ENCODE measurements at regions not wholly inside any gene's neighbourhood (a gene's known extent, or its start where the extent isn't known, plus 50 kb on each side); places are given as distances from the start of the nearest gene placed in this dataset.
A peak's percentile ranks its signal among the peaks of the same experiment; 100 is the strongest.

- no peak for DNase-seq
These were observed 163.1 kb downstream of the DICER1 start for GRCh38 chr14:94994245-94994644.

GRCh38 chr14:94992046-94992445, 165.3 kb downstream of the DICER1 start:
- DNase-seq = no peak

DNA sequence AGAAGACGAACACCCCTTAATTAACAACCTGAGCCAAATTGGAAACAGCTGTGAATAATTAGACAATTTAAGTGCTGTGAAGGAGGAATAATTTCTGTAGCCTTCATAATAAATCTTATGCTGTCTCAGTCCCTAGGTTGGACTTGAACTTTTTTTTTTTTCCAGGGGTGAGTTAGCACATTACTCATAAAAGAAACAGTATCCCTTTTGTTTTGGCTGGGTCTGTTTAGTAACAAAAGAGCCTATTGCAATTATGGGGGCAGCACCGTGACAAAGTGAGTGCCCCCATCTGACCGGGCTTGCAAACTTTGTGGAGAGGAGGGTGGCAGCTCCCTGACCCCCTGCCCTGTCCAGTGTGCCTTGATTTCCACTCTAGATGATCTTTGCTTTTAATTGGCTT, 167.4 kb downstream of the DICER1 start:
- DNase-seq = no peak

- DNase-seq = no peak
These were observed 167.9 kb downstream of the DICER1 start for GRCh38 chr14:94989417-94989816.

- no peak for DNase-seq
These were observed 169.9 kb downstream of the DICER1 start for GRCh38 chr14:94987409-94987808.

- DNase-seq = no peak
These were observed 177.4 kb downstream of the DICER1 start for GRCh38 chr14:94979891-94980290.

GRCh38 chr14:94977016-94977415, 180.3 kb downstream of the DICER1 start:
- DNase-seq = no peak

GRCh38 chr14:94975366-94975765, 182.0 kb downstream of the DICER1 start:
- no peak for DNase-seq

DNA sequence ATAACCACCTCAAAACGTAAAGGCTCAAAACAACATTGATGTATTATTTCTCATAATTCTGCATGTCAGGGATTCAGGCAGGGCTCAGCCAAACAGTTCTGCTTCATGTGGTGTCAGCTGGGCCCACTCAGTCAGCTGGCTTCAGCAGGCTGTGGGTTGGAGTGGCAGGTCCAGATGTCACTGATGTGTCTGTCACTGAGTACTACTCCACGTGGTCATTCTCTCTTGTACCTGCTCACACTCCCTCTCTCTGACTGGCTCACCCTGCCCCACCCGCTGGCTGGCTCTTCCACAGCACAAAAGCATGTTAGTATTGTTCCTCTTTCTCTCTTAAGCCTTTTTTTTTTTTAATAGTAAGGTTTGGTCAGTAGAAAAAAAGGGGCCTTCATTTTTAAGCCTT, 182.4 kb downstream of the DICER1 start:
- no peak for DNase-seq

- DNase-seq = no peak
These were observed 182.9 kb downstream of the DICER1 start for GRCh38 chr14:94974422-94974821.

GRCh38 chr14:94971750-94972149, 185.6 kb downstream of the DICER1 start:
- peak; percentile 86 for DNase-seq

GRCh38 chr14:94970941-94971730, 186.2 kb downstream of the DICER1 start:
- DNase-seq = no peak

DNA sequence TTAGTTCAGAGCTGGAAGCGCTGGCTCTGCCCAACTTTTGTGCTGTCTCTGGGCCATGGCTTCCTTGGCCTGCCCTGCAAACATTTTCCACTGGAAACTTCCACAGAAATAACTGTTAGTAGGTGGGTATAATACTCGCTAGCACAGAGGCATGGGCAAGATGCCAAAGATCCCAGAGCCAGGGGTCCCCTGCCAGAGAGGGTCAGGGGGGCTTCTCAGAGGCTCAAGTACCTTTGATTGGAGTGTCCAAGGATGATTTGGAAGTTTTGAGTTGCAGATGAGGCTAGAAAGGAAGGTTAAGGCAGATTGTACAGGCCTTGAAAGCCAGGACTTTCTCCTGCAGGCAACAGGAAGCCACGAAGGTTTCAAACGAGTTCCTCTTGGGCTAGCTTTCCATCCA, 187.6 kb downstream of the DICER1 start:
- DNase-seq = no peak

DNA sequence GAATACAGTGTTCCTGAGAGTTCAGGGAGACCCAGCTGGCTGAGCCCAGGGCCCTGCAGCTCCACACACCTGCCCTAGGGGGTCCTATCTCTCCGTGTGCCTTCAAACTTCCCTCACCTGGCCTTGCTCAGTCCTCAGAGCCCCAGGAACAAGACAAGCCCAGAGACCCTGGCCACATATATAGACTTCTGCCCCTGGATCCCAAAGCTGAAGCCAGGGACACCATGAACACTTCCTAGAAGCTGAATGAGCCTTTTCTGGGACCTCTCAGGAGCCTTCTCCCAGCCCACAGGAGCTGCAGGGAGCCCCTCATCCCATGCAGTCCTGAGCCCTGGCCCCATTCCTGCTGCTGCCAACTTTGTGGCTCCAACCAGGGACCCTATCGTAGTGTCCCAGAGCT, 190.5 kb downstream of the DICER1 start:
- no peak for DNase-seq

DNA sequence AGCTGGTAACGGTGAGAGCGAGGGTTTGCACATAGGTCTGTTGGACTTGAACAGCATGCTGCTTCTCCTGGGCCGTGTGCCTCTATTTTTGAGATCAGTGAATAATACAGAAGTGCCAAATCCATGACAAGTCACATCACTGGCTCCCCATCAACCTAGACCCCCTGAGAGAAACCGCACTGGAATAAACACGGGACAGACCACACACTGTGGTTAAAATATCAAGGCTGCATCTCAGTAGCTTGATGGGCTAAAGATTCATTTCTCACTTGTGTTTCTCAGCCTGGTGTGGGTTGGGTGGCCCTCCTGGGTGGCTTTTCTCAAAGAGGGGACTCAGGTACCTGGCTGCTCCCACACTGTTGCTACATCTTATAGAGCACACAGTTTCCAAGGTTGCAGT, 191.0 kb downstream of the DICER1 start:
- DNase-seq = no peak

DNA sequence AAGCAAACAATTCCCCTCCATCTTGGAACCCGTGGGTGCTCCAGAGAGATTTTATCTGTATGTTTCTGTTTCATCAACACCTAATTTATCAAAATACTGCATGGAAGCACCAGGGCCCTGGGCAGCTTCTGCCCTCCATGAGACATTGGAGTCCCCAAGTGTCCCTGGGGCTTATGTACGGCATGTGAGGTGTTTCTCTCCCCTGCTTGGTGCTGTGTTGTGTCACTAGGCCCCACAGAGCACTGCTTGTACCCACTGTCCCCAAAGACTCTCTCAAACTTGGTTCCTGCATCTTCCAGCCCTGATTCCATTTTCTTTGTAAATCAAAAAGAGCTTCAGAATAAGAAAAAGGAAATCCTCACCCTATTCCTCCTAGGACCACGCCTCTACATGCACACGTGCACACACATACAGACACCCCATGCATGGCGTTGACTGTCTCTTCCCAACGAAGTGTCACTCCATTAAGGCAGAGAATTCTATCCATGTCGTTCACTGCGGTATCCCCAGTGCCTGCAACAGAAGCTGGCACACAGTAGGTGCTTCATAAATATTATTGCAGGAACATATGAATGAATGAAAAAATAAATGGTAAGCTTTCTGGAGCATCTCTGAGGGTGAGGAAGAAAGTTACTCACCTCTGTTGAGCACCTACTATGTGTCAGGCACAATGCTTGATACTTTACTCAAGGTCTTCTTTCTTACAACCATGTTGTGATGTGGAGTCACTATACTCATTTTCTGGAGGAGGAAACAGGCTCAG, 191.6 kb downstream of the DICER1 start:
- no peak for DNase-seq

GRCh38 chr14:94964931-94965330, 192.4 kb downstream of the DICER1 start:
- DNase-seq = no peak

- no peak for DNase-seq
These were observed 193.1 kb downstream of the DICER1 start for GRCh38 chr14:94964181-94964580.

DNA sequence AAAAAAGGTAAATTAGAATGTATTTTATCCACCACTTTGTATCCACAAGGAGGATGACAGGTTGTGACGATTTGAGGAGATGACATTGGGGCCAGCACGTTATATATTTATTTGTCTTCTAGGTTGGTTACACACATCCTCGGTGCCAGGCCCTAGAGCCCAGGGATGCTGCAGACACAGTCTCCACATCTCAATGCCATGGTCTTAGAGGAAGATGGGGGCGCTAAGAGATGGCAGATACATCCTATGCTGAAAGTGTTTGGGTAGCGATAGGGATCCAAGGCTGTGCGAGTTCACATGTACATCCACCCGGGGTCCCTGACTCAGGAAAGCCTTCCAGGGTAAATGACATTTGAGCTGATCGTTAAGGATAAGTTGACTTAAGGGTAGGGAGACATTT, 193.1 kb upstream of the GSC start:
- no peak for DNase-seq

DNA sequence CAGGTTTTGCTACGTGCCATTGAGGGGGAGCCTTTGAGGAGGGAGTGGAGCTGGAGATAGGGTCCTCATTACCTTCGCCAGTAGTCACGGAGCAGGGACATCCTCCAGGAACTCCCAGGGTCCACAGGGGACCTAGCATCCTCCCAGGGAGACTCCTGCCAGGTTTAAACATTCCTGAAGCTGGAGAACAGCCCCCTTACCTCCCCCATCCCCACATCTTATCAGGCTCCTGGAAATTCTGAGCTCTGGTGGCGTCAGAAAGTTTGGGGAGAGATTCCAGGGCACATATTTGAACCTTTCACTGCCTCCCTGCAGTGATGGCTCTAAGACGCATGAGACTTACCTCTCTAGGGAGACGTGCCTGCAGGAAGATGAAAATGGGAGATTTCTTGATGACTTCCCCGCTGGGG, 192.3 kb upstream of the GSC start:
- DNase-seq = no peak

- no peak for DNase-seq
These were observed 191.7 kb upstream of the GSC start for GRCh38 chr14:94961386-94962165.

GRCh38 chr14:94960285-94961001, 190.5 kb upstream of the GSC start:
- no peak for DNase-seq

Data from skin of body (tissue), 1 donor.